CD4-positive, alpha-beta T cell (primary cell): ENCODE measurements at regions not wholly inside any gene's neighbourhood (a gene's known extent, or its start where the extent isn't known, plus 50 kb on each side); places are given as distances from the start of the nearest gene placed in this dataset.

Source experiments
- ATAC-seq: fragments of 200-7000 bp; cut with Tn5 transposase; one replicate; pipeline ENCODE4 v1.10.0; 2022; ENCODE audit warnings: mild to moderate bottlenecking; ENCODE audit not compliant: poor library complexity
- CTCF ChIA-PET: fragments of 350-600 bp; sonication (Branson Sonifier 250); formaldehyde crosslinking; loops from one replicate; lab custom pipeline; 2021; ENCODE audit warnings: antibody characterized with exemption, inconsistent platforms; lab: Charles Lee
- POLR2A ChIA-PET: fragments of 350-600 bp; sonication (Branson Sonifier 250); formaldehyde crosslinking; loops from one replicate; lab custom pipeline; 2021; ENCODE audit warnings: antibody characterized with exemption, inconsistent platforms; lab: Charles Lee
- DNase-seq, 14 experiments: peaks; one replicate each; pipeline ENCODE4 v3.0.0-alpha.2; 2013 to 2020; ENCODE audit warnings: mixed read lengths in 2 of 14
- H3K27ac ChIP-seq, 2 donors: one replicate each; pipeline versions ENCODE4 v1.5.1 to v1.7.0; 2013; ENCODE audit warnings: low read length in 2 of 2, low read depth in 1 of 2, mild to moderate bottlenecking in 1 of 2
- H3K27me3 ChIP-seq, 2 experiments: 1 replicate in 1 of 2; 2 replicates in 1 of 2; pipeline versions ENCODE4 v1.6.1 to v1.7.0; 2013; ENCODE audit warnings: low read length in 2 of 2, control low read depth in 1 of 2, mild to moderate bottlenecking in 1 of 2, moderate library complexity in 1 of 2; ENCODE audit not compliant: insufficient read depth in 2 of 2, control insufficient read depth in 1 of 2
- H3K36me3 ChIP-seq: one replicate; pipeline ENCODE4 v1.6.1; 2013; ENCODE audit warnings: low read length, control low read depth; ENCODE audit not compliant: insufficient read depth
- H3K4me1 ChIP-seq: one replicate; pipeline ENCODE4 v1.6.1; 2013; ENCODE audit warnings: low read length, control low read depth; ENCODE audit not compliant: insufficient read depth
- H3K4me3 ChIP-seq: one replicate; pipeline ENCODE4 v1.5.1; 2013; ENCODE audit warnings: mild to moderate bottlenecking, low read length, moderate library complexity
- H3K9me3 ChIP-seq, 2 experiments: 1 replicate in 1 of 2; 2 replicates in 1 of 2; pipeline versions ENCODE4 v1.6.1 to v1.7.0; 2013; ENCODE audit warnings: low read length in 2 of 2, mild to moderate bottlenecking in 2 of 2, control low read depth in 1 of 2, moderate library complexity in 1 of 2; ENCODE audit not compliant: control insufficient read depth in 1 of 2, insufficient read depth in 1 of 2
- H3K27ac Mint-ChIP-seq: one replicate; pipeline ENCODE4 v1.8.0; 2020; ENCODE audit warnings: mixed read lengths
- H3K27me3 Mint-ChIP-seq: one replicate; pipeline ENCODE4 v1.8.0; 2021; ENCODE audit warnings: mixed read lengths
- H3K36me3 Mint-ChIP-seq: one replicate; pipeline ENCODE4 v1.8.0; 2021; ENCODE audit warnings: low read depth, mixed read lengths
- H3K4me1 Mint-ChIP-seq: one replicate; pipeline ENCODE4 v1.8.0; 2021; ENCODE audit warnings: low read depth, mixed read lengths
- H3K4me3 Mint-ChIP-seq: one replicate; pipeline ENCODE4 v1.8.0; 2020; ENCODE audit warnings: mild to moderate bottlenecking, mixed read lengths
- H3K9me3 Mint-ChIP-seq: one replicate; pipeline ENCODE4 v1.8.0; 2020; ENCODE audit warnings: mixed read lengths
- CTCF ChIP-seq: fragments of 200-600 bp; IDR thresholded peaks from one replicate; pipeline ENCODE4 v1.8.0; 2022; ENCODE audit warnings: antibody characterized with exemption, mild to moderate bottlenecking
- intact Hi-C, 2 experiments: fragments of 100-400 bp; cut with DNase I in 1 of 2; cut with micrococcal nuclease in 1 of 2; formaldehyde crosslinking; loops; one replicate each; pipeline versions ENCODE4 v1.15.1 to v1.9.0; 2023 to 2025; cut with DNase I, micrococcal nuclease

DNA sequence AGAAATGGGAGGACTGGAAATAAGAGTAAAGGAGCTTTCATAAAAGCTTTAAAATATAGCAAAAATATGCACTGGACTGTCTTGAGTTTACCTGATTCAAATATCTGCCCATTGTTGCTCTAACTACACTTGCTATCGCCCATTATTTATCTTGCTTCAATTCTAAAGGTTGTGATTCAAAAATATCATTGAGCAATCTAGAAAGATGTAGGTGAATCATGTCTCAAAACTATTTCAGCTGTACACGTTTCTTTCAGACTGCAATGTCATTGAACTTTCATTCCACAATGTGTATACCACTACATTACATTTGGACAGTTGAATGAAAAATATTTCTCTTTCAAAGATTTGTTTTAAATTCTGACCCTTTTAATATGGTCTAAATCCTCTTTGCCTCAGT lies 545.6 kb downstream of the BMP2 start:
- no peak for TF ChIP-seq CTCF
- H3K27ac Mint-ChIP-seq = no peak overlapping the region
- CTCF ChIA-PET = no interaction called here
- DNase-seq (no peak), ATAC-seq (no peak)
- H3K36me3 Mint-ChIP-seq = no peaks in the 10 kb centered on the region
- no peak overlapping the region for H3K27ac ChIP-seq
- no peak overlapping the region for H3K4me3 Mint-ChIP-seq
- no peaks in the 10 kb centered on the region for H3K27me3 Mint-ChIP-seq
- no peaks in the 10 kb centered on the region for H3K36me3 ChIP-seq
- POLR2A ChIA-PET = no interaction called here
- H3K4me1 Mint-ChIP-seq = no peaks in the 10 kb centered on the region
- H3K27me3 ChIP-seq = no peaks in the 10 kb centered on the region
- no peak overlapping the region for H3K4me3 ChIP-seq
- H3K9me3 ChIP-seq = peaks cover 0 to 3% of the 10 kb centered on the region in 2 experiments
- H3K9me3 Mint-ChIP-seq = peaks cover 9% of the 10 kb centered on the region
- H3K4me1 ChIP-seq = no peaks in the 10 kb centered on the region
- intact Hi-C loops = no loop called here

DNA sequence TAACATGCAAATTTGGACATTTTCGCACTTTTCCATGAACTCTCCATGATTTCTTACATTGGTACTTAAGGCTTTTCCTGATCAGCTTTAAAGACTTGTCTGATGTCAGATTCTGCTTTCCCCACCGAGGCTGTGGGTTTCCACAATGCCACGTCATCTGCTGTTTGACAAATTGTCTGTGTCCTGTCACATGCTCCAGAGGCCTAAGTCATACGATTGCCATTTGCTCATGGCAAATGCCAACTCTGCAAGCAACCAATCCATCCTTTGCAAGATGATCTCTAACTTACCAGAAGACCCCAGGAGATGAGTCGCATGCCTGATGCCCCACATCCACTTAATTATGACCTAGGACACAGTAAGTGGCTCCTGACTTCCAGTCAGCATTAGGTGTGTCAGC lies 556.5 kb downstream of the BMP2 start:
- ATAC-seq (no peak), DNase-seq (no peak)
- POLR2A ChIA-PET = no interaction called here
- no peaks in the 10 kb centered on the region for H3K27me3 ChIP-seq
- no peaks in the 10 kb centered on the region for H3K4me1 ChIP-seq
- intact Hi-C loops = no loop called here
- CTCF ChIA-PET = no interaction called here
- no peak overlapping the region for H3K27ac ChIP-seq
- H3K36me3 ChIP-seq = no peaks in the 10 kb centered on the region
- H3K9me3 ChIP-seq = peaks cover 0 to 4% of the 10 kb centered on the region in 2 experiments
- no peak overlapping the region for H3K4me3 ChIP-seq
- Mint-ChIP-seq H3K4me1 (no peaks in the 10 kb centered on the region), H3K4me3 (no peak overlapping the region), H3K27me3 (no peaks in the 10 kb centered on the region), H3K9me3 (peaks cover 21% of the 10 kb centered on the region), H3K27ac (no peak overlapping the region), H3K36me3 (no peaks in the 10 kb centered on the region)
- no peak for TF ChIP-seq CTCF

GRCh38 chr20:7327810-7328209 lies 560.3 kb downstream of the BMP2 start:
- no peak for ATAC-seq
- Histone ChIP-seq H3K4me1 (no peaks in the 10 kb centered on the region), H3K27ac (no peak overlapping the region), H3K4me3 (no peak overlapping the region), H3K27me3 (no peaks in the 10 kb centered on the region), H3K36me3 (no peaks in the 10 kb centered on the region), H3K9me3 (no peaks in the 10 kb centered on the region)
- no peak overlapping the region for H3K27ac Mint-ChIP-seq
- TF ChIP-seq CTCF = no peak
- POLR2A ChIA-PET = no interaction called here
- H3K4me3 Mint-ChIP-seq = no peak overlapping the region
- intact Hi-C loops = no loop called here
- no peaks in the 10 kb centered on the region for H3K27me3 Mint-ChIP-seq
- DNase-seq = no peak
- CTCF ChIA-PET = no interaction called here
- H3K4me1 Mint-ChIP-seq = no peaks in the 10 kb centered on the region
- peaks cover 21% of the 10 kb centered on the region for H3K9me3 Mint-ChIP-seq
- H3K36me3 Mint-ChIP-seq = no peaks in the 10 kb centered on the region
